NCI-H2227 (cell line): ENCODE measurements at regions not wholly inside any gene's neighbourhood (a gene's known extent, or its start where the extent isn't known, plus 50 kb on each side); places are given as distances from the start of the nearest gene placed in this dataset.
"Not testable (repeated sequence)": the region's sequence is repeated elsewhere in the genome, so short reads cannot be mapped to it uniquely, and the experiment has no call there.

Experiments
- DNase-seq: peaks from one replicate; lab custom pipeline; 2025; ENCODE audit not compliant: unreplicated experiment; lab: John Stamatoyannopoulos, UW

DNA sequence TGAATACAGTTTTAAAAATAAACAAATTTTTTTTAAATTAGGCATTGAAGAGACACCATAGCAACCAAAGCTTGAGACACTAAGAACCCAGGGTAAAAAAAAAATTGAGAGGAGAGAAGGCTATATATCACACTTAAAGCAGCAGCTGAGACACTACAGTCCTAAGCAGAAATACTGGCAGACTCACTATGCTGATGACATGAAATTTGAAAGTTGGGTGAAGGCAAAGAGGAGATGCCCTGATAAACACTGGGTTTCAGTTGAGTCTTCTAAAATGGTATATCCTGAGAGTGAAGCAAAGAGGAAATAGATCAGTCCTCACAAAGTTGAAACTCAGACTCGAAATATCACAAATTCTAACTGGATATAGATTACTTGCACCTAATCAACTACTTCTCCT is 419.9 kb upstream of the CDH9 start:
- DNase-seq: no peak

DNA sequence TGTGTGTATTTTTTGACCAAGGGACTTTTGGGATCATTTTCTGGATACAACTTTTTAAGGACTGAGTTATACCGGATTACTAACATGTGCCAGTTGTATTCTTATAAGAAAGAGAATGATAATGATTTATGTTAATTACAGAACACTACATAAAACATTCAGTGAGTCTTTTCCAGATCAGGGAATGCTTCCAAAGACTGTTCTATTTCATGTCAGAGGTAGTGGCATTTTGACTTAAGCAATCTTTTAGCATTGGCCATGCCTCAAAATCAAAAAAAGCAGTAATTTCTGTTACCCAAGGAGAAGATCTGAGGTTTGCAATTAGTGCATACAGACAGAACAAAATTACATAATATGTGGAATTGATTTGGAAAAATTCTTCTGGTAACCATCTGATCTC is 413.0 kb upstream of the CDH9 start:
- DNase-seq: no peak

DNA sequence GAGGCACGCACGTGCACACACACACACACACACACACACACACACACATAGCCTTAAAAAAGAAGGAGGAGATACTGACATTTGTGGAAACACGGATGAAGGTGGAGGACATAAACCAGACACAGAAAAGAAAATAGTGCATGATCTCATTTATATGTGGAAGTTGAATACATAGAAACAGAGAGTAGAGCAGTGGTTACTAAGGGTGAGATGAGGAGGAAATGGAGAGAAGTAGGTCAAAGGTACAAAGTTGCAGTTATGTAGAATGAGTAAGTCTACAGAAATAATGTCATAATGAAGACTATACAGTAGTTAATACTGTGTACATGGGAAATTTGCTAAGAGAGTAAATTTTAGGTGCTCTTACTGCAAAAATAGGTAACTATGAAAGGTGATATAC is 412.2 kb upstream of the CDH9 start:
- no peak for DNase-seq

DNA sequence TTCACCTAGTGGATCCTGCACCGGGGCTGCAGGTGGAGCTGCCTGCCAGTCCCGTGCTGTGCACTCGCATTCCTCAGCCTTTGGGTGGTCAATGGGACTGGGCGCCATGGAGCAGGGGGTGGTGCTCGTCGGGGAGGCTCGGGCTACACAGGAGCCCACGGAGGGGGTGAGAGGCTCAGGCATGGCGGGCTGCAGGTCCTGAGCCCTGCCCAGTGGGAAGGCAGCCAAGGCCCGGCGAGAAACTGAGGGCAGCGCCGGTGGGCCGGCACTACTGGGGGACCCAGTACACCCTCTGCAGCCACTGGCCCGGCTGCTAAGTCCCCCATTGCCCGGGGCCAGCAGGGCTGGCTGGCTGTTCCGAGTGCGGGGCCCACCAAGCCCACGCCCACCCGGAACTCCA is 401.0 kb upstream of the CDH9 start:
- DNase-seq: not testable (repeated sequence)

DNA sequence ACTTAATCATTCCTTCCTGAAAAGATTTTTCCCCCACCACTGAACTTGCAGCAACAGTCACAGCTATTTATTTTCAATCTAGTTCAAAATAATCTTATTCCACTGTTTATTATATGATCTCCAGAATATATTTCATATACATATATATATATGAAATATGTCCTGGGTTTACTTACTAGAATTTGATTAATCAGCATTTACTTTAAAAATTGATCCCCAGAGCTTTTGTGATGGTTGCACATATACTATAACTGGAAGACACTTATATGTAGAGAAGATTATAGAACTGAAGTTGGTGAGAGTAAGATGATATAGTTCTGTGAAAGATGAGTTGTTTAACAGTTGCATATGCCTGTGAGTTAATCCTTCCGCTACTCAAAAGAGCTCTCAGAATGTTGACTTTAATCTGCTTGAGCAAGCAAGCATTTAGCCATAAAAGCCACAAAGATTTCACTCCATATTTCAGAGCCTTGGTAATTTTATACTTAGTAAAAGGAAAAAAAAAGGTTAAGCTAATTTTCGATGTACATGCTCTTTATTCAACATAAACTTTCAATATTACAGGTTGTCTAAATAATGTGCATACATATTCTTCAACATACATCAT is 399.3 kb upstream of the CDH9 start:
- no peak for DNase-seq

DNA sequence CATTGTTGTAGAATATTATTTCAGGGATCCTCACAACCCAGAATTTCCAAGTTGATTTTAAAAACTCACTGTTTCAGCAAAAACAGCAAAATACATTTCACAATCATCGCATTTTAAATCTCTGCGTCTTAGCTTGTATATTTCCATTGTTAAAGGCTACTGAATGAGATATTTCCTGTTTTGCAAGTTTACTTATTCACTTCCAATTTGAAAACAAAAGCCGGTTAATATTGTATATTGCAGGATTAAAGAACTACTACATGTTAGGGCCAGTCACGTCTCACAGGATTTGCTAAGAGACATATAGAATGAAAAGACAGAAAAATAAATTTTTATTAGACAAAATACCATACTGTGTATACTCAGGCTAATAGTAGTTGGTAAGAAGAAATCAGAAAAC is 395.9 kb upstream of the CDH9 start:
- DNase-seq: no peak

DNA sequence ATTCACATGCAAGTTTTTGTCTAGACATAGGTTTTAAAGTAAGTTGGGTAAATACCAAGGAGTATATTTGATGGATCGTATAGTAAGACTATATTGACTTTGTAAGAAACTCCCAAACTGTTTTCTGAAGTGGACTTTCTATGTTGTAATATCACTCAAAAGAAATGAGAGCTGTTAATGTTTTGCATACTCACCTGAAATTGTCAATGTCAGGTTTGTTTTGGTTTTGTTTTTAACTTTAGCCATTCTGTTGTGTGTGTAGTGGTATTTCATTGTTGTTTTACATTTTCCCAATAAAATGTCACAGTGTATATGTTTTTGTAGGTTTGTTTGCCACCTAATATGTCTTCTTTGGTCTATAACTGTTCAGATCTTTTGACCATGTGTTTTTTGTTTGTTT is 375.7 kb upstream of the CDH9 start:
- no peak for DNase-seq

DNA sequence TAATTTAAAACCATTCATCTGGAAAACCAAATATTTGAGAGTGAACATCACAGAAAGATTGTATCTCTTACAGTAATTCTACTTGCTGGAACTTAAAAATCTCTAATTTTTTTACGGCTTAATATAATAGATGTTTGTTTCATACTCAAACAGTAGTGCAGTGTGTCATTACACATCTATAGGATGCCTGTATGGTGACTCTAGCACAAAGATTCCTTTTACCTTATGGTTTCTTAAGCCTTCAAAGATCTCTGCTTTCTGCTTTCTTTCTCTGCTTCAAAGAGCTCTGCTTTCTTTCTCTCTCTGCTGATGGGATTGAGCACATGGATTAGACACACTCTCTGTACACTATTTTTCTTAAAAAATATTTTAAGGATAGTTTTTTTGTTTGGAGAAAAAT is 374.0 kb upstream of the CDH9 start:
- no peak for DNase-seq

DNA sequence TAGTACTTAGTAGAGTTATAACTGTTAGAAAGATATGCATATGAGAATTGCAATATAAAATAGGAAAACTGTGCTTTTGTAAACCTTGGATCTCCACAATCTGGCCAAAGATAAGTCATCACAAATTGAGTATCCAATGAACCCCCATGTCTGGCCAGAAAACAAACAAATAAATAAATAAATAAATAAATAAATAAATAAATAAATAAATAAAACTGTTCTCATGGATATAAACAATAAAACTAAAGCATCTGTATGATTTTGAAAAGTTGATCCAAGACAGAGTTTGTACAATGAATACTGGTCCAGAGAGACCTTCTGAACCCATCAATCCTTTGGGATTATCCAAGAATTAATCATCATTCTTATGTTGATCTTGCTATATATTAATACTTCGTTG is 367.6 kb upstream of the CDH9 start:
- no peak for DNase-seq

DNA sequence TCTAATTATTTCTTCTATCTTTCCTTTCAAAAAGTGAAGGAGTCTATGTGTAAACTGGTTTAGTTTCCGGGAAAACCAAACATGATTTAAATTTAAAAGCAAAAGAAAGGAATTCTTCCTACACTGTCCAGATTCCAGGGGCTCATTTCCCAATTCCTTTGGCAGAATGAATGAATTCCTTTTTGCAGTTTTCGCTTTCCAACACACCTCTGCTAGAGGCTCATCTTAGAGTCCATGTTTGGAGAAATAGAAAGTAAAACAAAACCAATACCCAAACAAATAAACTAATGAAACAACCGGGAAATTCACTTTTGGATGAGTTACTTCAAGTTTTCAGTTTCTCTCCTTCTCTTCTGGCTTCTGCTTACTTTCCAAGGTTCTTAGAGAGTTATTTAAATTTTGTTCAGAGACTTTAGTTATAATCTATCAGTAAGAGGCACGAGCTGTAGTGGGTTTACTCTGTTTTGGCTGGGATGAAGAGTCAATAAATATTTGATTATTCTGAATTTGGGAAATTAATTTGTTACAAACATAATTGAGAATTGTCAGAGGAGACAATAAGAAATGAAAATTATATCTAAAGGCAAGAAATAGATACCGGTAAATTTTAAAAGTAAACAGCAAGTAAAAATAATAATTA is 365.0 kb upstream of the CDH9 start:
- no peak for DNase-seq

DNA sequence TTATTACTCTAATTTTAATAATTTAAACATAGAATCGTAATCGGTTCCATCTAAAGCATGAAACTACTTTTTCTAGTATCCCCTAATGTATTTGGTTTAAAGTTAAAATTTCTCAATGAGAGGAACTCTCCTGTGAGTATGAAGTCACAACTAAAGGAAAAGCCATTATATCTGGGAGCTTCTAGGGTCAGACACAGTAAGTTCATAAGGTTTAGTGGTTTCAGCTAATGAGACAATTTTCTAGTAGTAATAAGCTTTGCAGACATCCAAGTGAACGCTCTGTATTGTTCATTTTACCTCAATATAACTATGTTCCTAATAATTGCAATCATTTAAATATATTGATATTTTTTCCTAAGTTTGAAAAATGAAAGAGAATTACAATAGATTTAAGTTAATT is 364.4 kb upstream of the CDH9 start:
- DNase-seq: no peak

DNA sequence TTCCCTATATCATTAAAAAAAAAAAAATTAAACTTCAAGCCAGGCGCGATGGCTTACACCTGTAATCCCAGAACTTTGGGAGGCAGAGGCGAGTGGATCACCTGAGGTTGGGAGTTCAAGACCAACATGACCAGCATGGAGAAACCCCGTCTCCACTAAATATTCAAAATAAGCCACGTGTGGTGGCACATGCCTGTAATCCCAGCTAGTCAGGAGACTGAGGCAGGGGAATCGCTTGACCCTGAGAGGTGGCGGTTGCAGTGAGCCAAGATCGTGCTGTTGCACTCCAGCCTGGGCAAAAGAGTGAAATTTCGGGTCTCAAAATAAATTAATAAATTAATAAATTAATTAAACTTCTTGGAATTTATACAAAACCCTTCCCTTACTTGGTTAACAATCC is 358.6 kb upstream of the CDH9 start:
- DNase-seq: no peak

DNA sequence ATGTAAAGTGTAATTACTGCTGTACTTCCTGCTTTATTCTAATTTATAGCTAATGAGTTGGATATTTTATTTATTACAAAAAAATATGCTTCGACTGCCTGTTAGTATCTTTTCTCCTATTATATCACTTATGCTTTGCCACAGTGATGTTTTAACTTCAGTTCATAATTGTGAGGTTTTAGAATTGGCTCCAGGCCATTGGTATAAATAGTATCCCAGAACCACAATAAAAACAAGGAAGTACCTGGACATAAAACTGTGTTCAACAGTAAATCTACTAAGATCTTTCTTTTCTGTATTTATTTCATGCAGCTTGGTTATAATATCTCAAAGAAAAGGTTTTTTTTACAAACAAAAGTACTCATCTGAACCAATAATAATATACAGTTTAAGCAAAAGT is 354.3 kb upstream of the CDH9 start:
- DNase-seq: no peak

DNA sequence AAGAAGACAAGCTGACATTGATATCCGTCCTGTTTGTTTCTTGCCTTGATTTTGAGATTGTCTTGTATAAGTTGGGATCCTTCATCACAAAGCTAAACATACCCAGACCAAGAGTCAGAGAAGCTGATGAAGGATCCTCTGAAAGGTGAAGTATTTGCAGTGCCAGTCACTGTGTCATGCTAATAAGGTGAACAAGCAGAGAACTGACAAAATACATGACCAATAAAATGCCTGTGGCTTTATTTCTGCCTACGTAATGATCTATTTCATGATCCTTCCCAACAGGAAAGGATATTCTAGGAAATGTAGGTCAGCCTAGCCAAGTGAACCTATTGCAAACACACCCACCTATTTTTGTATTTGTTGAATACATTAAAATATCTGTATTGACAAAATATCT is 351.3 kb upstream of the CDH9 start:
- no peak for DNase-seq

DNA sequence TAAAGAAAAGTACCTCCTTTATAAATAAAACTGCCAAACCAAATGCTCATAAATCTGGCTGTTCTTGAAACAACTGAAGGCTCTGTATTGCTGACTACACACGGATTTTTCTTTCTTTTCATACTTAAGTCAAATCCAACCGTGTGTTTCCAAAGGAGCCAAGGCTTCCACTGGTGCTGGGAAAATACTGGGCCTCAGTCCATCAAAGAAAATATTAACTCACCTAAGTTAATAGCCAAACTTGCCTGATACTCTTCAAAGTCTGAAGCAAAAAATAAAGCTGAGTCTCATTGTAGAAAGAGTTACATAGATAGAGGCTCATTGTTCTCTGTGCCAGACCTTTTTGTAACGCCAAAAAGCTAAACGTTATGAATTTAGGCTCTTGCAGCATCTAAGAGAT is 350.4 kb upstream of the CDH9 start:
- no peak for DNase-seq

DNA sequence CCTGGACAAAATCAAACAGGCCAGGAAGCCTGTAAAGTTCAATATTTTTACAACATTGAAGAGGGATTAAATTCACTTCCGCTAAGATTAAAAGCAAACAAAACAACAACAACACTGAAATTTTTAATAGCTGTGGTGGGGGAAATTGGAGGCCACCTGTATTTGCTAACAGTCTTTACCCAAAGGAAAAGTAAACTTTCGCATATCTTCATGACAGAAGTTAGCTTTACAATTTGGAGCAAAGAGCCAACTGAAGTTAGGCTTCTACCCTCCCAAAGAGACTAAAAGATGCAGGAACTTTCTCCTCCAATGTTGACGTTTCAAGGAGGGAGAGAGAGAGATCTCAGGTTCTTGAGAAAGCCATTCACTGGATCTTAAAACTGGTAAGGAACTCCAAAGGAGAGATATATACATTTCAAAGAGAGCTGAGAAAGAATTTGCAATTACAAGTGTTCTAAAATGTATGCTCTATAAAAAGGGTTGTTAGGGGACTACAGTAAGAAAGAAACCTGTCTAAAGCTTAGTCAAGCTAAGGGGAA is 349.2 kb upstream of the CDH9 start:
- DNase-seq: no peak

DNA sequence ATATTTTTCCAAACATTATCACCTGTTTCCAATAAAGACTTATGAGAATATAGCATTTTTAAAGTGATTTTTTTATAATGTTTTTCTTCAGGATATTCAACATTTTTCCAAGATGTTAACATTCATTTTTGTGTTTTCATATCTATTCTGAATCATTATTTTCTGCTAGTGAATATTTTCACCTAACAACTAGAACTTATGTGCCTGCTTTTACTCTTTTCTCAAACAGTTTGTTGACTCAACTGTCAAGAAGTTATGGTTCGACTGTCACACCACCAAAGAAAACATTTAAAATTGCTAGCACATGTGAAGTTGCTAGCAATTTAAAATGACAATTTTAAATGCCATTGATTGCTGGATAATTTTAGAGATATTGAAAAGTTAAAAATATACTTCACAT is 343.3 kb upstream of the CDH9 start:
- no peak for DNase-seq

DNA sequence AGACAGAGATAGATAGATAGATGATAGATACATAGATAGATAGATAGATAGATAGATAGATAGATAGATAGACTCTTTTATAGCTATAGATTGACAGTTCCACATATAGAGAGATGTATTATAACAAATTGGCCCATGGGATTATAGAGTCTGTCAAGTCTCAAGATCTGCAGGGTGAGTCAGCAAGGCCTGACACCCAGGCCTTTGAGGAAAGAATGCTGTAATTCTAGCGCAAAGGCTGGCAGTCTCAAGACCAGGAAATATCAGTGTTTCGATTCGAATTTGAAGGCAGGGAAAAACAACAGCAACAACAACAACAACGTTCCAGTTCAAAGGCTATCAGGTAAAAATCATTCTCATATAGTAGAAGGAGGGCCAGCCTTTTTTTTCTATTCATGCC is 339.2 kb upstream of the CDH9 start:
- no peak for DNase-seq

DNA sequence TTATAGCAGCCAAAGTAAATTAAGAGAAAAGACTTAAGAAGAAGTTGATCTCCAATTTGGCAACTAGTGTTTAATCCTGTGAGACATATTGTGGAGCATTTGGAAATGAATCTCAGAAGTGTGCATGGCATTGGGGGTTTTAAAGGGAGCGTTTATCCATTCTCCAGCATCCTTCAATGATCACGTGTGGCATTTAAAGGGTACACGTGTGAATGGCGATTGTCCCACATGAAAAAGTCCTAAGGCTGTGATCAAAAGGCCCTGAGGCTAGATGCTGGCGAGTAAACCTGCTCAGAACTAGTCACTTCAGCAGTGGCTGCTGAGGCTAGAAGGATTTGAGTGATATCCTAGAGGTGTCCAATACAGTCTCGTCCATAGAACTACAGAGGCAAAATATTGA is 315.6 kb upstream of the CDH9 start:
- no peak for DNase-seq

DNA sequence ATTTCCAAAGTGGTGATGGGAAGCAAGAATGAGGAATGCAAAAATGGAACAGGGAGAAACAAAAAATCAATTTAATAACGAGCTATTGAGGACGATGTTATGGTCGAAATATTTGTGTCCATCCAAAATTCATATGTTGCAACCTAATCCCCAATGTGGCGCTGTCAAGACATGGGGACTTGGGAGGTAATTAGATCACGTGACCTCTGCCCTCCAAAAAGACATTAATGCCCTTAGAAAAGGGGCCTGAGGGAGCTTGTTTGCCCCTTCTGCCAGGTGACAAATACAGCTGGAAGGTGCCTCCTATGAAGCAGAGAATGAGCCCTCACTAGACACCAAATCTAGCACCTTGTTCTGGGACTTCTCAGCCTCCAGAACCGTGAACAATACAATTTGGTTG is 315.2 kb upstream of the CDH9 start:
- DNase-seq: no peak

DNA sequence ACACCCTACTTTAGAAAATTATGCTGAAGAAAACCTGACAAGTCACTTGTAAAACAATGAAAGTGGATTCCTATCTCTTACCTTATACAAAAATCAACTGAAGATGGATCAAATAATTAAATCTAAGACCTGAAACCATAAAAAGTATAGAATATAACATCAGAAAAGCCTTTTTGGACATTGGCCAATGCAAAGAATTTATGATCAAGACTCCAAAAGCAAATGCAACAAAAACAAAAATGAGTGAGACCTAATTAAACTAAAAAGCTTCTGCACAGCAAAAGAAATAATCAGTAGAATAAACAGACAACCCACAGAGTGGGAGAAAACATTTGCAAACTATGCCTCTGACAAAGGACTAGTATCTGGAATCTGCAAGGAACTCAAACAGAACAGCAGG is 303.0 kb upstream of the CDH9 start:
- DNase-seq: no peak

DNA sequence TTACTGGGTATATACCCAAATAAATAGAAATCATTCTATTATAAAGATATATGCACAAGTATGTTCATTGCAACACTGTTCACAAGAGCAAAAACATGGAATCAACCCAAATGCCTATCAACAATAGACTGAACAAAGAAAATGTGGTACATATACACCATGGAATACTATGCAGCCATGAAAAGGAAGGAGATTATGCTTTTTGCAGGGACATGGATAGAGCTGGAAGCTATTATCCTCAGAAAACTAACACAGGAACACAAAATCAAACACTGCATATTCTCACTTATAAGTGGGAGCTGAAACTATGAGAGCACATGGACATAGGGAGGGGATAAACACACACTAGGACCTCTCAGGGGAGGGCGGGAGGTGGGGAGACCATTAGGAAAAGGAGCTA is 298.4 kb upstream of the CDH9 start:
- no peak for DNase-seq

DNA sequence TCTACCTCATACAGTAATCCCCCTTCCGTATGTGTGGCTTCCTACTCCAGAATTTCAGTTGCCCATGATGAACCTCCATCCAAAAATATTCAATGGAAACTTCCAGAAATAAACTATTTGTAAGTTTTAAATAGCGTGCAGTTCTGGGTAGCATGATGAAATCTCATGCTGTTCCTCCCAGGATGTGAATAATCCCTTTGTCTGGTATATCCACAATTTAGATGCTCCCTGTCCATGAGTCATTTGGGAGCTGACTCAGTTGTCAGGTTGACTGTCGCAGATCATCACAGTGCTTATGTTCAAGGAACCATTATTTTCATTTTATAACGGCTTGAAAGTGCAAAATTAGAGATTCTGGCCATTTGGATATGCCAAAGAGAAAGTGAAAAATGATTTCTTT is 290.1 kb upstream of the CDH9 start:
- DNase-seq: no peak
